SK-N-SH (cell line): ENCODE measurements at regions not wholly inside any gene's neighbourhood (a gene's known extent, or its start where the extent isn't known, plus 50 kb on each side); places are given as distances from the start of the nearest gene placed in this dataset.

ENCODE experiments used
- CTCF ChIA-PET: fragments of 300-600, 350-600 bp; formaldehyde crosslinking; extraction: SDS; loops from one replicate; lab custom pipeline; 2021; lab: Yijun Ruan, JAX
- POLR2A ChIA-PET: fragments of 350-600 bp; sonication (Branson Sonifier 250); formaldehyde crosslinking; extraction: SDS; loops from one replicate; lab custom pipeline; 2020; ENCODE audit warnings: antibody characterized with exemption, inconsistent platforms; lab: Yijun Ruan, JAX
- DNase-seq: peaks from one replicate; pipeline ENCODE4 v3.0.0; 2012
- H2AFZ ChIP-seq: fragments of 200-600 bp; sonication (generic); 2 replicates; pipeline ENCODE4 v1.8.1; 2016; ENCODE audit warnings: antibody characterized with exemption, mild to moderate bottlenecking, low read depth
- H3F3A ChIP-seq: fragments of 200-600 bp; sonication (generic); replicated peaks from 2 replicates; pipeline ENCODE3; 2016; ENCODE audit warnings: antibody characterized with exemption, mild to moderate bottlenecking; ENCODE audit not compliant: insufficient read depth
- H3K27ac ChIP-seq, 2 experiments: fragments of 200-500 bp in 1 of 2; fragments of 200-600 bp in 1 of 2; sonication (Bioruptor generic) in 1 of 2; sonication (generic), shearing (Covaris generic) in 1 of 2; 2 replicates each; pipeline versions ENCODE4 v1.5.1 to v1.6.1; 2014 to 2016; ENCODE audit warnings: low read depth in 2 of 2, inconsistent platforms in 1 of 2, low read length in 1 of 2, mild to moderate bottlenecking in 1 of 2, mixed read lengths in 1 of 2
- H3K27me3 ChIP-seq: fragments of 200-600 bp; sonication (generic), shearing (Covaris generic); 2 replicates; pipeline ENCODE4 v1.6.1; 2016; ENCODE audit warnings: mixed run types; ENCODE audit not compliant: insufficient read depth
- H3K36me3 ChIP-seq, 2 experiments: fragments of 200-500 bp in 1 of 2; fragments of 200-600 bp in 1 of 2; sonication (Bioruptor generic) in 1 of 2; sonication (generic) in 1 of 2; replicated peaks in 1 of 2; 2 replicates each; pipeline versions ENCODE3 to v1.5.1; 2014 to 2016; ENCODE audit warnings: low read length in 1 of 2, mild to moderate bottlenecking in 1 of 2; ENCODE audit not compliant: insufficient read depth in 2 of 2, control insufficient read depth in 1 of 2
- H3K4me1 ChIP-seq, 2 experiments: fragments of 200-500 bp in 1 of 2; fragments of 200-600 bp in 1 of 2; sonication (Bioruptor generic) in 1 of 2; sonication (generic), shearing (Covaris generic) in 1 of 2; 2 replicates each; pipeline versions ENCODE4 v1.5.1 to v1.6.1; 2014 to 2016; ENCODE audit warnings: low read depth in 1 of 2, low read length in 1 of 2, mixed run types in 1 of 2; ENCODE audit not compliant: insufficient read depth in 2 of 2, control insufficient read depth in 1 of 2
- H3K4me2 ChIP-seq: fragments of 200-600 bp; sonication (generic), shearing (Covaris generic); 2 replicates; pipeline ENCODE4 v1.6.1; 2017; ENCODE audit warnings: mixed run types
- H3K4me3 ChIP-seq, 2 experiments: fragments of 200-500 bp in 1 of 2; fragments of 200-600 bp in 1 of 2; sonication (Bioruptor generic) in 1 of 2; sonication (generic), shearing (Covaris generic) in 1 of 2; 2 replicates each; pipeline versions ENCODE4 v1.5.1 to v1.8.1; 2014 to 2016; ENCODE audit warnings: low read depth in 2 of 2, inconsistent platforms in 1 of 2, low read length in 1 of 2, mild to moderate bottlenecking in 1 of 2, mixed read lengths in 1 of 2, moderate library complexity in 1 of 2
- H3K79me2 ChIP-seq: fragments of 200-600 bp; sonication (generic); 2 replicates; pipeline ENCODE4 v1.8.1; 2017; ENCODE audit warnings: mild to moderate bottlenecking; ENCODE audit not compliant: insufficient read depth
- H3K9ac ChIP-seq: fragments of 200-600 bp; sonication (generic); 2 replicates; pipeline ENCODE4 v1.6.1; 2017; ENCODE audit warnings: mixed run types
- H3K9me2 ChIP-seq: fragments of 200-600 bp; sonication (generic); 2 replicates; pipeline ENCODE4 v1.6.1; 2017; ENCODE audit warnings: mixed run types
- H3K9me3 ChIP-seq: fragments of 200-600 bp; sonication (generic); 2 replicates; pipeline ENCODE4 v1.6.1; 2017; ENCODE audit warnings: mixed run types, mild to moderate bottlenecking, moderate library complexity
- H4K20me1 ChIP-seq: fragments of 200-600 bp; sonication (generic); 2 replicates; pipeline ENCODE4 v1.6.1; 2017; ENCODE audit warnings: mild to moderate bottlenecking, mixed run types; ENCODE audit not compliant: insufficient read depth
- CHD2 ChIP-seq: fragments of 150-350 bp; IDR thresholded peaks from 2 replicates; pipeline ENCODE4 v1.6.1; 2018; ENCODE audit warnings: low read length; ENCODE audit not compliant: partially characterized antibody
- EP300 ChIP-seq, 2 experiments: IDR thresholded peaks; 2 replicates each; pipeline versions ENCODE4 v1.4.0 to v1.6.1; 2012; ENCODE audit warnings: borderline replicate concordance in 1 of 2, low read depth in 1 of 2, low read length in 1 of 2
- EZH2phosphoT487 ChIP-seq: fragments of 200-600 bp; sonication (generic); IDR thresholded peaks from 2 replicates; pipeline ENCODE4 v1.6.1; 2017; ENCODE audit warnings: low read depth, mixed run types, mild to moderate bottlenecking, antibody characterized with exemption, moderate library complexity, borderline replicate concordance
- FOXJ3 ChIP-seq: sonication (generic); formaldehyde crosslinking; IDR thresholded peaks from 2 replicates; pipeline ENCODE4 v1.5.1; 2020; ENCODE audit warnings: mild to moderate bottlenecking, missing genetic modification reagents
- GABPA ChIP-seq: IDR thresholded peaks from 2 replicates; pipeline ENCODE4 v1.4.0; 2012; ENCODE audit warnings: low read depth, mild to moderate bottlenecking
- MEF2A ChIP-seq: IDR thresholded peaks from 2 replicates; pipeline ENCODE4 v1.4.0; 2012; ENCODE audit warnings: low read depth, borderline replicate concordance
- NRF1 ChIP-seq: IDR thresholded peaks from 2 replicates; pipeline ENCODE4 v1.6.1; 2012; ENCODE audit warnings: low read depth, mild to moderate bottlenecking, low read length
- POLR2AphosphoS5 ChIP-seq: IDR thresholded peaks from 2 replicates; pipeline ENCODE4 v1.6.1; 2012; ENCODE audit warnings: low read depth, low read length
- REST ChIP-seq: IDR thresholded peaks from 2 replicates; pipeline ENCODE4 v1.6.1; 2012; ENCODE audit warnings: mild to moderate bottlenecking, low read depth, low read length, moderate library complexity
- RXRA ChIP-seq: IDR thresholded peaks from 2 replicates; pipeline ENCODE4 v1.4.0; 2012; ENCODE audit warnings: low read depth, mild to moderate bottlenecking, borderline replicate concordance
- TCF12 ChIP-seq: IDR thresholded peaks from 2 replicates; pipeline ENCODE4 v1.4.0; 2012
- TEAD4 ChIP-seq: IDR thresholded peaks from 2 replicates; pipeline ENCODE4 v1.4.0; 2012; ENCODE audit warnings: mild to moderate bottlenecking, borderline replicate concordance; ENCODE audit not compliant: insufficient read depth
- YY1 ChIP-seq: IDR thresholded peaks from 2 replicates; pipeline ENCODE4 v1.4.0; 2012; ENCODE audit warnings: low read depth, mild to moderate bottlenecking
- WGBS: methylation state at CpG from one replicate; pipeline ENCODE4 v1.1.6; 2017; ENCODE audit warnings: low lambda C conversion rate; 5-methylcytosine and 5-hydroxymethylcytosine counted together
- TF ChIP-seq, protein P1 (sequence below): IDR thresholded peaks from 2 replicates; pipeline ENCODE4 v1.4.0; 2012; ENCODE audit warnings: low read depth, borderline replicate concordance

DNA sequence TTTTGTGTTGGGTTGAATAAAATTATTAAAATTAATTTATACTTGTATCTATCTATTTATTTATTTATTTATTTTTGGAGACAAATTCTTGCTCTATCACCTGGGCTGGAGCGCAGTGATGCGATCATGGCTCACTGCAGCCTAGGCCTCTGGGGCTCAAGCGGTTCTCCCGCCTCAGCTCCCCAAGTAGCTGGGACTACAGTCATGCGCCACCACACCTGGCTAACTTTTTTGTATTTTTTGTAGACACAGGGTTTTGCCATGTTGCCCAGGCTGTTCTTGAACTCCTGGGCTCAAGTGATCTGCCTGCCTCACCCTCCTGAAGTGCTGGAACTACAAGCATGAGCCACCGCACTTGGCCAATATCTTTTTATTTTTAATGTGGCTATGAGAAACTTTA lies 134.7 kb upstream of the SPDL1 start (continued):
- no peak for TF ChIP-seq EP300 (IDR thresholded peaks at IDR 0.05; ENCODE audit: borderline replicate concordance in 1 of 2, low read depth in 1 of 2, low read length in 1 of 2)
- TF ChIP-seq TEAD4 = no peak
- TF ChIP-seq TCF12 = no peak
- no peak for TF ChIP-seq REST
- TF ChIP-seq, protein P1, sequence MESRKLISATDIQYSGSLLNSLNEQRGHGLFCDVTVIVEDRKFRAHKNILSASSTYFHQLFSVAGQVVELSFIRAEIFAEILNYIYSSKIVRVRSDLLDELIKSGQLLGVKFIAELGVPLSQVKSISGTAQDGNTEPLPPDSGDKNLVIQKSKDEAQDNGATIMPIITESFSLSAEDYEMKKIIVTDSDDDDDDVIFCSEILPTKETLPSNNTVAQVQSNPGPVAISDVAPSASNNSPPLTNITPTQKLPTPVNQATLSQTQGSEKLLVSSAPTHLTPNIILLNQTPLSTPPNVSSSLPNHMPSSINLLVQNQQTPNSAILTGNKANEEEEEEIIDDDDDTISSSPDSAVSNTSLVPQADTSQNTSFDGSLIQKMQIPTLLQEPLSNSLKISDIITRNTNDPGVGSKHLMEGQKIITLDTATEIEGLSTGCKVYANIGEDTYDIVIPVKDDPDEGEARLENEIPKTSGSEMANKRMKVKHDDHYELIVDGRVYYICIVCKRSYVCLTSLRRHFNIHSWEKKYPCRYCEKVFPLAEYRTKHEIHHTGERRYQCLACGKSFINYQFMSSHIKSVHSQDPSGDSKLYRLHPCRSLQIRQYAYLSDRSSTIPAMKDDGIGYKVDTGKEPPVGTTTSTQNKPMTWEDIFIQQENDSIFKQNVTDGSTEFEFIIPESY = no peak
- no peak for TF ChIP-seq POLR2AphosphoS5

- no peak overlapping the region for H2AFZ ChIP-seq
- H3K4me2 ChIP-seq = no peak overlapping the region
- CTCF ChIA-PET = no interaction called here
- H3K79me2 ChIP-seq = no peaks in the 10 kb centered on the region
- no peaks in the 10 kb centered on the region for H3K9me3 ChIP-seq
- H3K9me2 ChIP-seq = no peaks in the 10 kb centered on the region
- H3F3A ChIP-seq = no peaks in the 10 kb centered on the region
- TF ChIP-seq CHD2 (no peak), EZH2phosphoT487 (no peak), NRF1 (no peak), RXRA (no peak), YY1 (no peak), MEF2A (no peak), GABPA (no peak), FOXJ3 (CRISPR knock-in tag) (no peak), POLR2AphosphoS5 (no peak)
- no peak overlapping the region for H3K27ac ChIP-seq
- POLR2A ChIA-PET = no interaction called here
- no peak overlapping the region for H3K4me3 ChIP-seq
- no peak overlapping the region for H3K9ac ChIP-seq
- no peak for DNase-seq
- H3K4me1 ChIP-seq = no peaks in the 10 kb centered on the region
- no peaks in the 10 kb centered on the region for H3K27me3 ChIP-seq
- no peaks in the 10 kb centered on the region for H3K36me3 ChIP-seq
- no peaks in the 10 kb centered on the region for H4K20me1 ChIP-seq
- 13% methylated on average over 1 of the region's 2 CpGs for WGBS
These were observed 138.4 kb upstream of the SPDL1 start for GRCh38 chr5:169445191-169445590.
